Testis (tissue), 2 donors: ENCODE measurements at regions not wholly inside any gene's neighbourhood (a gene's known extent, or its start where the extent isn't known, plus 50 kb on each side); places are given as distances from the start of the nearest gene placed in this dataset.

Experiments
- DNase-seq: peaks from one replicate; pipeline ENCODE4 v3.0.0-alpha.2; 2019
- H3K27ac ChIP-seq, 2 donors: fragments of 200-600 bp; sonication (generic); one replicate each; pipeline ENCODE4 v1.5.1; 2019
- H3K27me3 ChIP-seq: fragments of 200-600 bp; sonication (generic); one replicate; pipeline ENCODE4 v1.5.1; 2019
- H3K36me3 ChIP-seq: fragments of 200-600 bp; sonication (generic); one replicate; pipeline ENCODE4 v1.5.1; 2017; ENCODE audit warnings: low read depth; ENCODE audit errors: missing control alignments
- H3K4me1 ChIP-seq: fragments of 200-600 bp; sonication (generic); one replicate; pipeline ENCODE4 v1.5.1; 2019
- H3K4me3 ChIP-seq, 2 donors: fragments of 200-600 bp; sonication (generic); one replicate each; pipeline ENCODE4 v1.5.1; 2017 to 2019
- H3K9me3 ChIP-seq: fragments of 200-600 bp; sonication (generic); one replicate; pipeline ENCODE4 v1.5.1; 2017
- CTCF ChIP-seq, 3 experiments: fragments of 450-650 bp in 2 of 3; fragments of 200-600 bp in 1 of 3; sonication (generic) in 1 of 3; IDR thresholded peaks; one replicate each; pipeline ENCODE4 v1.5.1; 2016 to 2019; ENCODE audit warnings: antibody characterized with exemption in 3 of 3, mild to moderate bottlenecking in 2 of 3, moderate library complexity in 1 of 3
- POLR2A ChIP-seq: fragments of 450-650 bp; IDR thresholded peaks from one replicate; pipeline ENCODE4 v1.6.1; 2017; ENCODE audit warnings: antibody characterized with exemption, mild to moderate bottlenecking, moderate library complexity
- WGBS, 2 donors: methylation state at CpG; one replicate each; pipeline ENCODE4 v1.1.5; 2018; 5-methylcytosine and 5-hydroxymethylcytosine counted together
- intact Hi-C: fragments of 100-400 bp; cut with DNase I; formaldehyde crosslinking; loops from one replicate; pipeline ENCODE4 v1.15.1; 2023; ENCODE audit warnings: low total_unique reads

- H3K9me3 ChIP-seq = no peaks in the 10 kb centered on the region
- no peak for DNase-seq
- WGBS, 2 donors = 85 to 92% methylated on average over 4 of the region's 4 CpGs
Measured at GRCh38 chr12:115553622-115554021, 723.9 kb downstream of the MED13L start.

GRCh38 chr12:115543269-115543668 is 734.2 kb downstream of the MED13L start:
- WGBS, 2 donors = 89% methylated on average over 2 of the region's 2 CpGs
- H3K36me3 ChIP-seq = no peaks in the 10 kb centered on the region
- no peaks in the 10 kb centered on the region for H3K4me1 ChIP-seq
- no peak for DNase-seq
- TF ChIP-seq POLR2A (no peak), CTCF (IDR thresholded peaks at IDR 0.05) (no peak)
- H3K4me3 ChIP-seq = no peak overlapping the region
- intact Hi-C loops = no loop called here
- H3K27ac ChIP-seq = no peak overlapping the region
- H3K9me3 ChIP-seq = no peaks in the 10 kb centered on the region
- no peaks in the 10 kb centered on the region for H3K27me3 ChIP-seq

More at GRCh38 chr12:115553622-115554021, 723.9 kb downstream of the MED13L start:
- Histone ChIP-seq H3K27me3 (no peaks in the 10 kb centered on the region), H3K36me3 (no peaks in the 10 kb centered on the region), H3K4me3 (no peak overlapping the region), H3K27ac (no peak overlapping the region), H3K4me1 (peaks cover 5% of the 10 kb centered on the region)
- intact Hi-C loops = no loop called here
- TF ChIP-seq POLR2A = no peak
- no peak for TF ChIP-seq CTCF (IDR thresholded peaks at IDR 0.05)

GRCh38 chr12:115542656-115543055 is 734.8 kb downstream of the MED13L start:
- no peaks in the 10 kb centered on the region for H3K9me3 ChIP-seq
- H3K4me3 ChIP-seq = no peak overlapping the region
- no peaks in the 10 kb centered on the region for H3K27me3 ChIP-seq
- WGBS, 2 donors = 87 to 92% methylated on average over 7 of the region's 7 CpGs
- H3K4me1 ChIP-seq = no peaks in the 10 kb centered on the region
- no peak overlapping the region for H3K27ac ChIP-seq
- intact Hi-C loops = no loop called here
- no peak for TF ChIP-seq POLR2A
- TF ChIP-seq CTCF (IDR thresholded peaks at IDR 0.05) = no peak
- no peak for DNase-seq
- H3K36me3 ChIP-seq = no peaks in the 10 kb centered on the region

GRCh38 chr12:115541891-115542421 is 735.5 kb downstream of the MED13L start:
- DNase-seq = no peak
- no peaks in the 10 kb centered on the region for H3K27me3 ChIP-seq
- no peak overlapping the region for H3K4me3 ChIP-seq
- H3K27ac ChIP-seq = no peak overlapping the region
- no peaks in the 10 kb centered on the region for H3K4me1 ChIP-seq
- WGBS, 2 donors = 92 to 93% methylated on average over 5 of the region's 5 CpGs
- H3K36me3 ChIP-seq = no peaks in the 10 kb centered on the region
- H3K9me3 ChIP-seq = no peaks in the 10 kb centered on the region
- intact Hi-C loops = no loop called here
- TF ChIP-seq POLR2A (no peak), CTCF (IDR thresholded peaks at IDR 0.05) (no peak)

GRCh38 chr12:115528466-115528865 is 749.0 kb downstream of the MED13L start:
- no peak for DNase-seq
- Histone ChIP-seq H3K4me3 (no peak overlapping the region), H3K27ac (no peak overlapping the region), H3K4me1 (no peaks in the 10 kb centered on the region), H3K27me3 (no peaks in the 10 kb centered on the region), H3K9me3 (no peaks in the 10 kb centered on the region), H3K36me3 (no peaks in the 10 kb centered on the region)
- no peak for TF ChIP-seq CTCF (IDR thresholded peaks at IDR 0.05)
- TF ChIP-seq POLR2A = no peak
- 91 to 93% methylated on average over 2 of the region's 2 CpGs for WGBS, 2 donors
- intact Hi-C loops = no loop called here
